LHCN-M2 (cell line): ENCODE measurements at regions not wholly inside any gene's neighbourhood (a gene's known extent, or its start where the extent isn't known, plus 50 kb on each side); places are given as distances from the start of the nearest gene placed in this dataset.
"Not testable (repeated sequence)": the region's sequence is repeated elsewhere in the genome, so short reads cannot be mapped to it uniquely, and the experiment has no call there.

Experiments used
- DNase-seq: peaks from one replicate; pipeline ENCODE4 v3.0.0-alpha.2; 2012; ENCODE audit warnings: low read depth

DNA sequence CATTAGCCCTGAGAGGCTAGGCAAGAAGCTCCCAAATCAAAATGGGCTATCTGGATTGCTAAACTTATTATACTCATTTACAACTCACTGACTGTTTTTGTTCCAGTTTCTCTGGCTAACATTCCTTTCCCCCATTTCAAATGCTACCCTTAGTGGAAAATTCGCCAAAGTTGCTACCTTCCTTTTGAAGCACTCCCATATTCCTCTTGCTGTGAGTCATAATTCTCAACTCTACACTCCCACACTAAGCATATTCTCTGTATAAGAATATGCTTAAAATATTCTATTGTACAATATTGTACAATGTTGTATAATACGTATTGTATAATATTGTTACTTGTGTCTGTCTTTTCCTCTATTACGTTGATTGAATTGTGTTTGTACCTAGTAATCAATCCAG, 398.6 kb downstream of the PYDC2 start:
- no peak for DNase-seq

DNA sequence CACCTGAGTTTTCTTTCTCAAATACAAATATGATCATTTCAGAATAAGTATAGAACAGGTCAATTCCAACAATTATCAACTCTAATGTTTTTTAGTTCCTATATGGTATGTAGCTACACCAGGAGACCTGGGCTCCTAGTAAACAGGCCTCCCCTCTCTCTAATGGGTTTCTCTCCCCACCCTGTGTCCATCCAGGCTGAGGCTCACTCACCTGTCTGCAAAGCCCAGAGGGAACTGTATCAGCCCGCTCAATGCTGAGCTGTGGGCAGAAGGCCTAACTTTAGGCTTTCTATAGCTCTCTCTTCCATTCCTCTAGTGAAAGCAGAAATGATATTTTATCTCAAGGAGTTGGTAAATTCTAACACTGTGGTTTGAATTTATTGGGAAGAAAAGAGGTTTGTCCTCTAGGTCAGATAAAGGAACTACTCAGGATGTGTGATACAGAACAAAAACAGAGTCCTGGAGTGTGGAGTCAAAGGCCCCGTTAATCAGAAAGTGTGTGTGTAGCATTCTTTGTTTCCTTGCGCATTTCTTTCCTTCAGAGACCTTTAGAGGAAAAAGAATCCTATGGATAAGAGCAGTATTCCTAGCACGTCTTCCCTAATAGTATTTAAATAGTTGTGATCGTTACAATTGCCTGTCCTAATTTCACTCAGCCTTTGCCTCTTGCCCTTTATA, 408.9 kb downstream of the PYDC2 start:
- DNase-seq, result no peak

DNA sequence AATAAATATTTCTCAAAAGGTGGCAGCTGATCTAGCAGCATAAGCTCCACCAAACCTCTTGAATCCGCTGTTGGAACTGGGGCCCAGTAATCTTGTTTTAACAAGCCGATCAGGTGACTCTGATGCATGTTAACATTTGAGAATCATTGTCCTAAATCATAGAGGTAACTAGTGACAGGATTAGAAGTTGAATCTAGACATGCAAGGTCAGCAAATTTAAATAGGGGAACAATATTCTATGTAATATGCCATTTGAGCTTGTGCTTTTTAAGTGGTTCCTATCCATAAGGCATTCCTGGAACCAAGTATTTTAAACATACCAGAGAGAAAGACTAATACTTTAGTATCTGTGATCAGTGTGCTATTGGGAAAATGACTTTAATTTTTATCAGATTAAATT, 412.8 kb downstream of the PYDC2 start:
- DNase-seq, result no peak

DNA sequence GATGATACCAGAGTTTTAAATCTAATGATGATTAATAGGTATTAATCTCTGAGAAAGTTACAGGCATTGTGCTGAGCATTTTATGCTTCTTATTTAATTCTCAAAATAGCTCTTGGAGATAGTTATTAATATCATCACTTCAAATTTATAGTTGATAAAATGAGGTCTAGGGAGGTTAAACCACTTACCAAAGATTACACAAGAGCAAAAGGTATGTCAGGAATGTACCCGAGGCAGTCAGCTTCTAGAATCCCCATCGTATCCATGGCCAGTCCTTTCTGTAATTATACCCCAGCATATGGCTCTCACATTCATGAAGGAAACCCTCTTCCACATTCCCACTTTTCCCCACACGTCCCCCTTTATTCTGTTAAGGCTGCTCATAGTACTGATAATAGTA, 421.3 kb downstream of the PYDC2 start:
- DNase-seq, result peak; percentile 12

DNA sequence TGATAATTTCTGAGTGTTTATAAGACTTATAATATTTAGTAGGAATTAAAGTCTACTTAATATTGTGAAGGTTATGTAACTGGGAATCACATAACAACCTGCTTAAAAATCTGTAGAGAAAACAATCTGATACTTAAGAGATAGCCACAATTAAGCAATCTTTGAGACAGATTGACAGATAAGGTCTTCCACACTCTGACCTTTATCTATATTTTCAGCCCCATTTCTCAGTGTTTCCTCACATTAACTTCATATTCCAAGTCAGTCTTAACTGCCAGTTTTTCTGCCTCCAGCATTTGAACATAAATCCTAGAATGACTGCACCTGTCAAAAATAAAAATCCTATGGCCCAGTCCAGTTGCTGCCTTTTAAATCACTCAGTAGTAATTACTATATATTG, 423.2 kb downstream of the PYDC2 start:
- DNase-seq, result no peak

DNA sequence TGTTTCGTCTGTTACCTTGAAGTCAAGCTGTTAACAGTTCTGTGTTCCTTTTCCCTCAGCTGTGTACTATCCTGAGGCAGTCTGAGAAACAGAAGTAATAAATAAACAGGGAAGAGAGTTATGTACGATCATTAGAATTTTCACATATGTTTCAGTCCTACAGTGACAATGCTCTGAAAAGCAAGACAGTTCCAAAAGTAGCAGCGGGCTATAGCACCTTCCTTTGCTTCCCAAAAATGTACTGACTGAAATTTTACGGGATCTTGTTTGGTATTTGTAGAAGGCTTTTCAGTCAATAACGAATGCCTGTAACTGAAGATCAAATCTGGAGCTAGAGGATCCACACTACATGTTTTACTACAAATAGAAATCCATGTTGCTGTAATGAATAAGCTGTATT, 428.1 kb downstream of the PYDC2 start:
- no peak for DNase-seq

DNA sequence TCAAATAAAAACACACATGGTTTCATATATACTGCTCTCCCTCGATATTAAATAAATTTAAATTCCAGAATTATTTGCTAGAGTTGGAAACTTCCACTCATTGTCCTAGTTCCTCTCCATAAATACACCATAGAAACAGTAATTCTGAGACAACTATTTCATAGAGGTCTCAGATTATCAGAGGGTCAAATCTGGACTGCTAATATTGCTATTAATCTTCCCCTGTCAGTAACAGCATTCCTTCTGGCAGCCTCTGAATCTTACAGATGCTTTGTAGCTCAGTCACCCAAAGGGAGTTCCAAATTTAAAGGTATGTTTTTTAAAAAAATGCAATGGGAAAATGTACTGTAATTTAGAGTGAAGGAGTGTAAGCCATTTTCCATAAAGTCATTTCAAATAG, 428.8 kb downstream of the PYDC2 start:
- DNase-seq, result no peak

DNA sequence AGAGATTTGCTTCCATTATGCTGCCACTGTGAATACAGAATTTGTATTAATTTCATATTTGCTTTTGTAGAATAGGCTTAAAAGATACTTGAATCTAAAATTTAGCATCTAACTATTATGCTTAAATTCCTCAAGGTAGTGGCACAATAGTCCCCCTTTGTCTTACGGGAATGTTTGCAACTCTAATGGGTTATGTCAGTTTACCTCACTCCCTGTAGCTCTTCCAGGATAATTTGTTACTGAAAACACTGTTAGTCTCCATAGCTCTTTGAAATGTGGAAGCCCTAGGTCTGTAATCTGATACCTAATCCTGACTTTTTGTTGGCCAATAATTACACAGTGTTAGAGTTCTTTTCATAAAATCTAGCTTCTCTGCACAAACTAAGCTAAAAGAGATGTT, 433.4 kb downstream of the PYDC2 start:
- no peak for DNase-seq

DNA sequence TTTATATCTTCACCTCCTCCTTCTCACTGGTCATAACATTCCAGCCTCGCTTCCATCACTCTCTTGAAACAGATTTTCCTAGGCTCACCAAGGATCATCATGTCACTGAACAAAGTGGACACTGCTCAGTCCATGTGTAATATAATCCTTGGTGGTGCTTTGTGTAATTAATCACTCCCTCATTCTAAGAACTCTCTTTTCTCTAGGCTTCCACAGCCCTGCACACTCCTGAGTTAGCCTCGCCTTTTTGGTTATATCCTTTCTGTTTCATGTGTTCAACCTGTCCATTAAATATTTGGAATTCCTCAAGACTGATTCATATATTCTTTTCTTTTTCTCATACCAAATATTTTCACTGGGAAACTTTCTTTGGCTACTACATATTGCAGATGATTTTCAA, 440.8 kb downstream of the PYDC2 start:
- peak; percentile 4 for DNase-seq

DNA sequence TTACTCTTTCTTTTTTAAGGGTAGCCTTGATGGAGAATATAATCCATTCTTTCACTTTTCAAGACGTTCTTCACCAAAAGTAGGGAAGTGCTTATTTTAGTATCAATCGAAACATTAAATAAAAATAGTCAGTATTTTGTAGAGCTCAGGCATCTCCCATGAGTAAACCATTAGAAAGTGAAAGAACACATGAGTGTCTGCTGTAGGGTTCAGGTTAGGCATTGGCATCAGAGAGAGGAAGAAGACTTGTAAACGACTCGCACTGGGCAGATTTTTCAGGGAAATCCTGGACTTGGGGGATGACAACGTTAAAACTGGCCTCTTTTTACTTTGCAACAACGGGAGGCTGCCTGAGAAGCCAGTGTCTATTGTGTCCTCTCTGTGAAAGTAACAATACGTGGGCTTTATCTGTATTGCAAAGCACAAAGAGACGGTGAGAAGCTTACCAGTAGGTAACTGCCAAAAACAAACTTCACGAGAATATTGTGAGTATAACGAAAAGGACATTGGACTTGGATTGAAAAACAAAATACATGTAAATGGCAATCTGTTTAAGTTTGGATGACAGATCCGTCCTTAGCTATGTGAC, 451.7 kb downstream of the PYDC2 start:
- no peak for DNase-seq

DNA sequence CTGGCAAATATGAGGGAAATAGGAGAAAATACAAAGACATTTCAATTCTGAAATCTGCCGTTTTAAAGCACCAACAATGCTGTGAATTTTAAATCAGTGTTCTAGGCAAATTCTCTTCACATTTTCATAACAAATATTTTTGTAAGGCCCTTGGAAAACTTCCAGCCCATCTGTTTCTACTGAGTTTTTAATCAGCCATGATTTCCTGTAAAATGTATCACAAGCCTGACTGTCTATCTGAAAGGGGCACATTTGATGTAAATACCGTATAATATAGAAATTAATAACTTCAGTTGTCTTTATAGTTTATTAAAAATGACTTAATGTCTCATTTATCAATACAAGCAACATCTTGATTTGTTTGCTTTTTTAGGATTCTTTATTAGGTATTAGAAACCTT, 454.7 kb downstream of the PYDC2 start:
- DNase-seq, result no peak

DNA sequence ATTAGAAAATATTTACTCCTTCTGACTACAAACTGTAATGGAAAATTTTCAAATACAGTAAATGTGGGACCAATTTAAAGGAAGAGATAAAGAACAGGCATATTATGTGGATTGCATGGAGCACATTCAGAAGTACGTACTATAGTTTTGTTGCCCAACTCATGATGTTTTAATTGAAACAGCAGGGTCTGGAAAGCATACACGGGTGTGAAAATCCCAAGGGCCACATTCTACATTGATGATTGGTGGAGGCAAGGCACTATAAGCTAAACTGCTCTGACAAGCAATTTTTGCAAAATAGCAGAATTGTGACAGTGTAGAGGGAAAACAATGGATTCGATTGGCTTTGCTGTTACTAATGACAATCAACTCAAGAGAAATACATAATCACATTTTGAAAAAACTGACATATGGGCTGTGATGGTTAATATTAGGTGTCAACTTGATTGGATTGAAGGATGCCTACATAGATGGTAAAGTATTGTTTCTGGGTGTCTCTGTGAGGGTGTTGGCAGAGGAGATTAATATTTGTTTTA, 458.6 kb downstream of the PYDC2 start:
- DNase-seq, result no peak

DNA sequence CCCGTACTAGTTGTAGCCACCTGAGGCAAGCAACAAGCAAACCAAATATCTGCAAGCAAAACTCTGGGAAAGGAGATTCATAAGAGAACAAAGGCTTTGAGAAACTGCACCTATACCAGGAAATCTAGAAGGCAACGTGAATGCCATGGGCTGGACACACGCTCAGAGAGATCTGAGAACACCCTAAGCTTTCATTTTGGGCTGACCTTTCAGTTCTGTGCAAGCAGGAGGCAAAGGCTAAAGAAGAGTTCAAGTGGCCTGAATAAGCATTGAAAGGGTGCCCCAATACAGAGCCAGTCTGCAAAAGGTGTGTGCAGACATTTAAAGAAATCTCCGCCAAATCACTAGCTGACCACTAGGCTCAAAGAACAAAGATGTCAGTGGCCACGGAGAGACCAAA, 461.6 kb downstream of the PYDC2 start:
- DNase-seq, result no peak

DNA sequence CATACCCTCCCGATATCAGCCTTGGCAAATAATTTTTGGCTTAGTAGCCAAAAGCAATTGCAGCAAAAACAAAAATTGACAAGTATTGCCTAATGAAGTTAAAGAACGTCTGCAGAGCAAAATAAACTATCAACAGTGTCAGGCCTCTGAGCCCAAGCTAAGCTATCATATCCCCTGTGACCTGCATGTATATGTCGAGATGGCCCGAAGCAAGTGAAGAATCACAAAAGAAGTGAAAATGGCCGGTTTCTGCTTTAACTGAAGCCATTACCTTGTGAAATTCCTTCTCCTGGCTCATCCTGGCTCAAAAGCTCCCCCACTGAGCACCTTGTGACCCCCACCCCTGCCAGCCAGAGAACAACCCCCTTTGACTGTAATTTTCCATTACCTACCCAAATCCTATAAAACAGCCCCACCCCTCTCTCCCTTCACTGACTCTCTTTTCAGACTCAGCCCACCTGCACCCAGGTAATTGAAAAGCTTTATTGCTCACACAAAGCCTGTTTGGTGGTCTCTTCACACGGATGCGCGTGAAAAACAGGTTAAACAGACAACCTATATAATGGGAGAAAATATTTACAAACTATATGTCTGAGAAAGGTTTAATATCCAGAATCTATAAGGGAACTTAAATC, 466.3 kb downstream of the PYDC2 start:
- DNase-seq, result not testable (repeated sequence)

DNA sequence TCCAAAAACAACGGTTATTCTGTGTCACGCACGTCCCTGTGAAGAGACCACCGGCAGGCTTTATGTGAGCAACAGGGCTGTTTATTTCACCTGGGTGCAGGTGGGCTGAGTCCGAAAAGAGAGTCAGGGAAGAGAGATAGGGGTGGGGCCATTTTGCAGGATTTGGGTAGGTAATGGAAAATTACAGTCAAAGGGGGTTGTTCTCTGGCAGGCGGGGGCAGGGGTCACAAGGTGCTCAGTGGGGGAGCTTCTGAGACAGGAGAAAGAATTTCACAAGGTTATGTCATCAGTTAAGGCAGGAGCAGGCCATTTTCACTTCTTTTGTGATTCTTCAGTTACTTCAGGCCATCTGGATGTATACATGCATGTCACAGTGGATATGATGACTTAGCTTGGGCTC, 467.0 kb downstream of the PYDC2 start:
- DNase-seq, result not testable (repeated sequence)

DNA sequence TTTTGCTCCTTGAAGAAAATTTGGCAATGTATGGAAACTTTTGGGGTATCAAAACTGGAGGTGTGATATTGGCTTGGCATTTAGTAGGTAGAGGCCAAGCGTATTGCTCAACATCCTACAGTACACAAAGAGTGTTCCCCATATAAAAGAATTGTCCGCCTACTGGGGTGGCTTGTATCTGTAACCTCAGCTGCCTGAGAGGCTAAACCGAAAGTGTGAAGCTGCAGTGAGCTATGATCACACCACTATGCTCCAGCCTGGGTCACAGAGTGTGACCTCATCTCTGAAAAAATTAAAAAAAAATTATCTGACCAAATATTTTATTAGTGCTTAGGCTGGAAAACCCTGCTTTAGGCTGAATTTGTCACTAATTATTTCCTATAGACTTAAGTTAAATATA, 483.9 kb downstream of the PYDC2 start:
- no peak for DNase-seq

DNA sequence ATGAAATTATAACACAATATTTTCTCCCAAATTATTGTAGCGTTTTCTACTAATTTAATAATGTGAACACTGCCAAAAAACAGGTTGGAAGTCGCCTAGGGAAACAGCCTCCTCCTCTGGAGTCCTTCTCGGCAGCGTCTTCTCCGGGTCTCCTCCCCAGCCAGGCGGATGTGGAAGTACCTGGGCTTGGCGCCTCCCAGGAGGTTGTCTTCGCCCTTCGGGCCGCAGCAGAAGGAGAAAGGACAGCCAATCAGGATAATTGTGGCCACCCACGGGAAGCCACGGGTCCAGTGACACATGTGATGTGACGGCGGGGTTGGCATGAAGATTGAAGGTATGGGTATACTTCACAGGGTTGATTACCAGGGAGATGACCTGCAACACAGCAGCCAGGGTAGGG, 491.2 kb downstream of the PYDC2 start:
- DNase-seq, result no peak

DNA sequence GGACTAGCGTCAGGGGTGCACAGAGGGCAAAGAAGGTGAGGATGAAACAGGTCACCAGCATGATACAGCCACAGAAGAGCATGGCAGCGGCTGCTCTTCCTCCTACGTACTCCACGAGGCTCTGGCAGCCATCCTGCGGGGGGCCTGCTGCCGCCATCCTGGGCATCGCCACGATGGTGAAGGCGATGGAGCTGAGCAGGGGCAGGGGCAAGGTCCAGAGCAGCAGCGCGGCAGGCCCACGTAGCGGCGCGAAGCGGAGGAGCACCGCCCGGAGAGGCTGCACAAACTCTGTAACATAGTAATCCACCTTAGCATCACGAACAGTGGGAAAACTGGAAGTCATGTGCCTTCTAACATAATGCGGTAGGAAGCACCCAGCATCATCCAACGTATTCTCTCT, 491.6 kb downstream of the PYDC2 start:
- DNase-seq, result no peak

DNA sequence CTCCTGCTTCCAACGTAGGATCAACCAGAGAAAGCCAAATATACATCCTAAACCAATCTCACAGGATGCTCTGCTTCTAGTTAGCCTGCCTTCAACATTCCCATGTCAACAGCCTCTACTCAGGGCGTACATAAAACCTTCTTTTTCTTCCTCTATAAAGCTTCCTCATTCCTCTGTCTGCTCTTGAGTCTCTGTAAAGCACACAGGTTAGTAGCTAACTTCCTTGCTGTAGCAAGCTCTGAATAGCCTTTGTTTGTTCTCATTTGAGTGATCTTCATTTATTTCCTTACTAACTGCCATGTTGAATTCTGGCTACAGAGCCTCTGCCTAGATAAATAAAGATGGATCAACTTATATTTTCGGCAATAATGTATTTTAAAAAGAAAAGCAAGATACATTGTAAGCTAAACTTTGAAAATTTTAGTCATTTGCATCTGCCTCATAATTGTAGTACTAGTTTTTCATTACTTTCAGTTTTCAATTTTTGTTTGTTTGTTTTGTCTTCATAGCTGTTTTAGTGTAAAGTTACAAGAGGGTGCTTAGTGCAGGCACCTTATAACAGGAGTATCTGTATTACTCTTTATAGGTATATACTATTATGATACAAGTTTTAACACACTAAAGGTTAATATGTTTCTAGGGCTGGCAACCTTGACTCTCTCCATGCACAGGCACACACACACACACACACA, 498.2 kb downstream of the PYDC2 start:
- DNase-seq, result no peak

DNA sequence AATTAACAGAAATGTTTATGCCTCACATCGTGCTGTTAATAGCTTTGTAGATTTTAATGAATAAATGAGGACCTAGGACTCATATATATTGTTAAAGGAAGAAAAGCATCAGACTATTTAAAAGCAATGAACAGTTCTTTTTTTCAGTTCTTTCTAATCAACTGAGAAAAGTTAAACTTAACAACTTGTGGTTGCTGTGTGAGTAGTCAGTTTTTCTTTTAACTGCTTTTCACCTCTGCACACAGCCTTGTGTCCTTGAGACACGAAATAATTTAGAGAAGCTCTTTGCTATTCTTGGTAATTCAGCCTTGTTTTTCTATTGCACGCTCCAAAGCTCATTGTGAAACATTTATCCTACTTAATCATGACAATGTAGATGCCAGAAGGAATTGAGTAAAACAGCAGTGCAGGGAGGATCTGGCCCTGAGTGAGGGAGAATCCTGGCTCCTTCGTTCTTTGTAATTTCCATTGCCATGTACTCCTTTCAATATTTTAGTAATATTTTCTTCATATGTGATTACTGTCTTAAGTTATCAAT, 499.0 kb downstream of the PYDC2 start:
- DNase-seq, result no peak

DNA sequence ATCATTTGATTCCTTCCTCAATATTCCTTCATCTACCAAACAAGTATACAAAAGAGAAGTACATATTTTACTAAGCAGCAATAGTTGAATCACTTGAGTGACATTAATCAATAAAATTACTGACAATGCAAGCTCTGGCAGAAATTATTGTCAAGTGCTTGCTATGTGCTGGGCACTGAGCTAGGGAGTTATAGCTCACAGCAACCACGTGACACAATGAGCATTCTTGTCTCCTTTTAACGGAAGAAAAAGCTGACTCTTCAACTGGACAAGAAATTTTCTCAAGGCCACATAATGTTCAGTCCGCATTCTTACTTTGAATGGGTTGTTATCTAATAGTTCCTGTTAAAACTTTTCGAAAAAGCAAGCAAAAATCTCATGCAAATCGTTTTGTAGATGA, 500.1 kb downstream of the PYDC2 start:
- no peak for DNase-seq

DNA sequence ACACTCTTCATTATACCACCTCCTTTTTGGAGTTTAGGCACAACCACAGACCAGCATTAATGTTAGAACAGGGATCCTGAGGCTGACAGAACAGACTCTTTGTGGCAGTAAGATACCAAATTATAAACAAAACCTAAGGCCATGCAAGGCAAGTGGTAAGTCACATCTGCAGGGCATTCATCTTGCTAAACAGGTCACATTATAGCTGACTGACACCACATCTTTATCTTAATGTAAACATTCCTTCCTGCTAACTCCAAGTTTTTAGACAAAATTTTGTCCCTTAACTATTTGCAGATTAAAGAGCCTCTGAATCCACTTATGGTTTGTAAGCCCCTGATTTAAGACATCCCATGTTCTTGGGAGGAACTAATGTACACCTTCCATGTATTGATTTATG, 500.6 kb downstream of the PYDC2 start:
- no peak for DNase-seq
